COLO668 (cell line): ENCODE measurements at regions not wholly inside any gene's neighbourhood (a gene's known extent, or its start where the extent isn't known, plus 50 kb on each side); places are given as distances from the start of the nearest gene placed in this dataset.

Source experiments
- DNase-seq: peaks from one replicate; lab custom pipeline; 2025; ENCODE audit not compliant: unreplicated experiment; lab: John Stamatoyannopoulos, UW

- DNase-seq, result no peak
Observed at GRCh38 chr14:22419620-22420019, 169.4 kb downstream of the DAD1 start.

- no peak for DNase-seq
Observed at GRCh38 chr14:22418631-22419030, 170.4 kb downstream of the DAD1 start.

- DNase-seq, result no peak
Observed at GRCh38 chr14:22417914-22418313, 171.1 kb downstream of the DAD1 start.

- DNase-seq, result no peak
Observed at GRCh38 chr14:22416193-22416592, 172.8 kb downstream of the DAD1 start.

- DNase-seq, result no peak
Observed at GRCh38 chr14:22415605-22415959, 173.4 kb downstream of the DAD1 start.

GRCh38 chr14:22414876-22415604 is 174.0 kb downstream of the DAD1 start:
- no peak for DNase-seq

GRCh38 chr14:22412926-22413411 is 176.1 kb downstream of the DAD1 start:
- peak; percentile 67 for DNase-seq

GRCh38 chr14:22411398-22412055 is 177.5 kb downstream of the DAD1 start:
- DNase-seq, result no peak

- DNase-seq, result no peak
Observed at GRCh38 chr14:22410497-22410896, 178.5 kb downstream of the DAD1 start.

GRCh38 chr14:22409006-22409405 is 180.0 kb downstream of the DAD1 start:
- DNase-seq, result no peak

- DNase-seq, result no peak
Observed at GRCh38 chr14:22408547-22408946, 180.5 kb downstream of the DAD1 start.

- DNase-seq, result no peak
Observed at GRCh38 chr14:22407033-22407432, 182.0 kb downstream of the DAD1 start.

GRCh38 chr14:22405201-22405600 is 183.8 kb downstream of the DAD1 start:
- DNase-seq, result no peak

GRCh38 chr14:22403296-22403695 is 185.7 kb downstream of the DAD1 start:
- no peak for DNase-seq

GRCh38 chr14:22400655-22401259 is 188.3 kb downstream of the DAD1 start:
- no peak for DNase-seq

GRCh38 chr14:22399776-22400175 is 189.2 kb downstream of the DAD1 start:
- DNase-seq, result no peak

GRCh38 chr14:22397221-22397737 is 191.7 kb downstream of the DAD1 start:
- DNase-seq, result no peak

- DNase-seq, result no peak
Observed at GRCh38 chr14:22395803-22396202, 193.2 kb downstream of the DAD1 start.

- DNase-seq, result no peak
Observed at GRCh38 chr14:22394616-22395015, 194.4 kb downstream of the DAD1 start.

GRCh38 chr14:22393796-22394195 is 195.2 kb downstream of the DAD1 start:
- no peak for DNase-seq

GRCh38 chr14:22391908-22392565 is 197.0 kb downstream of the DAD1 start:
- DNase-seq, result peak; percentile 62
